HepG2 (cell line): ENCODE measurements at regions not wholly inside any gene's neighbourhood (a gene's known extent, or its start where the extent isn't known, plus 50 kb on each side); places are given as distances from the start of the nearest gene placed in this dataset.

ENCODE experiments used
- ATAC-seq: fragments of 200-7000 bp; cut with Tn5 transposase; 3 replicates; pipeline ENCODE4 v1.9.1; 2020; ENCODE audit warnings: mild to moderate bottlenecking, moderate library complexity
- BruUV-seq: library from RNA; stranded (reverse); fragments of 400-500 nt; replicated peaks from 2 replicates; lab custom pipeline; 2021; lab: Mats Ljungman, UMichigan
- CTCF ChIA-PET: fragments of 300-600 bp; formaldehyde crosslinking; extraction: SDS; loops from one replicate; lab custom pipeline; 2021; ENCODE audit warnings: low total read pairs, inconsistent platforms, low intra/inter-chr PET ratio; lab: Yijun Ruan, JAX
- POLR2A ChIA-PET: fragments of 350-600 bp; sonication (Branson Sonifier 250); formaldehyde crosslinking; loops from one replicate; lab custom pipeline; 2020; ENCODE audit warnings: antibody characterized with exemption, inconsistent platforms; lab: Yijun Ruan, JAX
- DNase-seq: peaks from one replicate; pipeline ENCODE4 v3.0.0-alpha.2; 2015; ENCODE audit warnings: low spot score
- FAIRE-seq: peaks from 3 replicates; lab custom pipeline; 2011; peaks lifted over from hg19 to GRCh38; lab: Jason Lieb, UNC
- H2AFZ ChIP-seq: one replicate; pipeline ENCODE4 v1.6.1; 2011; ENCODE audit warnings: low read length, inconsistent platforms
- H3K27ac ChIP-seq: fragments of 300-600 bp; 3 replicates; pipeline ENCODE4 v1.8.0; 2011; ENCODE audit warnings: mixed run types, mild to moderate bottlenecking, mixed read lengths, low read length, inconsistent platforms; ENCODE audit not compliant: insufficient read depth; ENCODE audit errors: extremely low read length
- H3K27me3 ChIP-seq, 2 experiments: fragments of 200-600 bp in 1 of 2; 2 replicates in 1 of 2; 3 replicates in 1 of 2; pipeline versions ENCODE4 v1.6.0 to v1.8.0; 2011; ENCODE audit warnings: low read length in 2 of 2, mild to moderate bottlenecking in 2 of 2, moderate library complexity in 2 of 2, inconsistent platforms in 1 of 2; ENCODE audit not compliant: insufficient read depth in 2 of 2, control insufficient read depth in 1 of 2
- H3K36me3 ChIP-seq, 2 experiments: fragments of 200-600 bp in 1 of 2; replicated peaks in 1 of 2; 2 replicates in 1 of 2; 3 replicates in 1 of 2; pipeline versions ENCODE4 v1.5.1 to v1.8.0; 2011; ENCODE audit warnings: low read length in 2 of 2, inconsistent platforms in 1 of 2; ENCODE audit not compliant: insufficient read depth in 2 of 2, control insufficient read depth in 1 of 2
- H3K4me1 ChIP-seq: 2 replicates; pipeline ENCODE4 v1.5.1; 2012; ENCODE audit warnings: low read length, inconsistent platforms; ENCODE audit not compliant: insufficient read depth
- H3K4me2 ChIP-seq: 2 replicates; pipeline ENCODE4 v1.6.0; 2011; ENCODE audit warnings: low read depth, low read length, inconsistent platforms
- H3K4me3 ChIP-seq, 3 experiments: fragments of 200-600 bp in 1 of 3; sonication (generic), shearing (Covaris generic) in 1 of 3; replicated peaks in 1 of 3; 2 replicates each; pipeline ENCODE4 v1.5.1; 2011 to 2016; ENCODE audit warnings: low read length in 3 of 3, inconsistent platforms in 2 of 3, low read depth in 2 of 3, mild to moderate bottlenecking in 2 of 3, control low read depth in 1 of 3, mixed read lengths in 1 of 3; ENCODE audit not compliant: insufficient read depth in 1 of 3
- H3K79me2 ChIP-seq: one replicate; pipeline ENCODE4 v1.6.1; 2011; ENCODE audit warnings: low read length, inconsistent platforms; ENCODE audit not compliant: insufficient read depth
- H3K9ac ChIP-seq: 2 replicates; pipeline ENCODE4 v1.6.0; 2011; ENCODE audit warnings: mild to moderate bottlenecking, low read depth, low read length, inconsistent platforms; ENCODE audit not compliant: insufficient read depth
- H3K9me3 ChIP-seq: 2 replicates; pipeline ENCODE4 v1.5.1; 2012; ENCODE audit warnings: mild to moderate bottlenecking, low read length
- H4K20me1 ChIP-seq: 2 replicates; pipeline ENCODE4 v1.6.0; 2011; ENCODE audit warnings: inconsistent platforms, mild to moderate bottlenecking, low read length, moderate library complexity; ENCODE audit not compliant: insufficient read depth
- ARNTL ChIP-seq: sonication (generic); formaldehyde crosslinking; IDR thresholded peaks from 2 replicates; pipeline ENCODE4 v1.4.0; 2020; ENCODE audit warnings: mild to moderate bottlenecking, missing genetic modification reagents
- GZF1 ChIP-seq: sonication (generic); formaldehyde crosslinking; IDR thresholded peaks from 2 replicates; pipeline ENCODE4 v1.5.1; 2020; ENCODE audit warnings: mild to moderate bottlenecking, missing genetic modification reagents
- JDP2 ChIP-seq: sonication (generic); formaldehyde crosslinking; IDR thresholded peaks from 2 replicates; pipeline ENCODE4 v1.8.1; 2022; ENCODE audit warnings: missing genetic modification reagents, borderline replicate concordance
- JUND ChIP-seq: sonication (generic); formaldehyde crosslinking; IDR thresholded peaks from 2 replicates; pipeline ENCODE4 v1.8.0; 2022; ENCODE audit warnings: mild to moderate bottlenecking, missing genetic modification reagents
- NCOA1 ChIP-seq: sonication (generic); formaldehyde crosslinking; IDR thresholded peaks from 2 replicates; pipeline ENCODE4 v1.9.0; 2021; ENCODE audit warnings: missing genetic modification reagents
- NCOA5 ChIP-seq: sonication (generic); formaldehyde crosslinking; IDR thresholded peaks from 2 replicates; pipeline ENCODE4 v1.4.0; 2020; ENCODE audit warnings: missing genetic modification reagents
- TBP ChIP-seq: sonication (generic); formaldehyde crosslinking; IDR thresholded peaks from 2 replicates; pipeline ENCODE4 v1.5.0; 2020; ENCODE audit warnings: missing genetic modification reagents
- THAP8 ChIP-seq: sonication (generic); formaldehyde crosslinking; IDR thresholded peaks from 2 replicates; pipeline ENCODE4 v1.5.1; 2020; ENCODE audit warnings: missing genetic modification reagents, mild to moderate bottlenecking, borderline replicate concordance
- ZBTB37 ChIP-seq: sonication (generic); formaldehyde crosslinking; IDR thresholded peaks from 2 replicates; pipeline ENCODE4 v1.4.0; 2020; ENCODE audit warnings: mild to moderate bottlenecking, missing genetic modification reagents
- ZFP36L1 ChIP-seq: sonication (generic); formaldehyde crosslinking; IDR thresholded peaks from 2 replicates; pipeline ENCODE4 v1.8.0; 2022; ENCODE audit warnings: mild to moderate bottlenecking, missing genetic modification reagents, moderate library complexity
- ZNF766 ChIP-seq: sonication (generic); formaldehyde crosslinking; IDR thresholded peaks from 2 replicates; pipeline ENCODE4 v1.5.0; 2020; ENCODE audit warnings: missing genetic modification reagents, borderline replicate concordance
- WGBS: methylation state at CpG from one replicate; pipeline ENCODE4 v1.1.6; 2017; ENCODE audit warnings: low lambda C conversion rate; 5-methylcytosine and 5-hydroxymethylcytosine counted together
- in situ Hi-C: cut with HindIII; loops from 2 replicates; pipeline ENCODE4 v1.10.0; 2017; ENCODE audit warnings: low pct_unique_long_range_greater_than_20kb; ENCODE audit not compliant: extremely low pct_ligation_motif_present
- intact Hi-C: fragments of 100-400 bp; cut with micrococcal nuclease; formaldehyde crosslinking; loops from one replicate; pipeline ENCODE4 v1.10.0; 2022; ENCODE audit not compliant: unreplicated experiment

- TF ChIP-seq ZBTB37 (no peak), NCOA1 (no peak), TBP (no peak), NCOA5 (CRISPR knock-in tag) (no peak), JDP2 (no peak), JUND (no peak), ZFP36L1 (no peak)
These were observed 80.8 kb upstream of the SEMA6A start (continued) for GRCh38 chr5:116655431-116655830.

GRCh38 chr5:116654925-116655324 is 80.3 kb upstream of the SEMA6A start:
- Histone ChIP-seq H3K9ac (no peak overlapping the region), H3K36me3 (no peaks in the 10 kb centered on the region), H3K4me3 (no peak overlapping the region), H3K79me2 (no peaks in the 10 kb centered on the region), H4K20me1 (no peaks in the 10 kb centered on the region), H3K9me3 (no peaks in the 10 kb centered on the region), H3K4me2 (no peak overlapping the region), H3K27me3 (no peaks in the 10 kb centered on the region; a peak in 1 of 5 replicates), H3K27ac (no peak overlapping the region), H2AFZ (no peak overlapping the region), H3K4me1 (peaks cover 28% of the 10 kb centered on the region)
- ChIA-PET POLR2A (no interaction called here), CTCF (no interaction called here)
- in situ Hi-C loops (no loop called here), intact Hi-C loops (loop anchor here (10.0 kb wide), 3 partner anchors 110 to 290 kb away; no protein-coding TSS in a partner anchor)
- BruUV-seq, result no TSS peak
- 62% methylated on average over 3 of the region's 3 CpGs for WGBS
- DNase-seq, result no peak
- no peak for ATAC-seq
- TF ChIP-seq ARNTL (CRISPR knock-in tag) (no peak), ZNF766 (CRISPR knock-in tag) (no peak), GZF1 (CRISPR knock-in tag) (no peak), THAP8 (CRISPR knock-in tag) (no peak)
- no peak for FAIRE-seq
